Vagina (tissue), 2 donors: ENCODE measurements at regions not wholly inside any gene's neighbourhood (a gene's known extent, or its start where the extent isn't known, plus 50 kb on each side); places are given as distances from the start of the nearest gene placed in this dataset.

Experiments
- CTCF ChIP-seq, 3 experiments: fragments of 450-650 bp in 2 of 3; fragments of 200-600 bp in 1 of 3; sonication (generic) in 1 of 3; IDR thresholded peaks; one replicate each; pipeline ENCODE4 v1.5.1; 2017 to 2019; ENCODE audit warnings: antibody characterized with exemption in 3 of 3, mild to moderate bottlenecking in 2 of 3, moderate library complexity in 2 of 3
- POLR2A ChIP-seq, 2 donors: fragments of 450-650 bp; IDR thresholded peaks; one replicate each; pipeline ENCODE4 v1.6.1; 2017; ENCODE audit warnings: antibody characterized with exemption in 2 of 2, mild to moderate bottlenecking in 2 of 2, moderate library complexity in 2 of 2
- POLR2AphosphoS5 ChIP-seq, 2 donors: sonication (generic); formaldehyde crosslinking; IDR thresholded peaks; one replicate each; pipeline ENCODE4 v1.9.0; 2017; ENCODE audit warnings: antibody characterized with exemption in 2 of 2, mild to moderate bottlenecking in 2 of 2, low read depth in 1 of 2; ENCODE audit not compliant: insufficient read depth in 1 of 2

GRCh38 chr2:118241128-118241527 lies 152.9 kb downstream of the INSIG2 start:
- TF ChIP-seq CTCF (IDR thresholded peaks at IDR 0.05) (no peak), POLR2A (IDR thresholded peaks at IDR 0.05) (no peak), POLR2AphosphoS5 (IDR thresholded peaks at IDR 0.05; ENCODE audit: insufficient read depth in 1 of 2, low read depth in 1 of 2) (no peak)
